GM18511 (cell line): ENCODE measurements at regions not wholly inside any gene's neighbourhood (a gene's known extent, or its start where the extent isn't known, plus 50 kb on each side); places are given as distances from the start of the nearest gene placed in this dataset.
A peak's percentile ranks its signal among the peaks of the same experiment; 100 is the strongest.

Experiments
- ATAC-seq: cut with Tn5 transposase; IDR thresholded peaks from one replicate; pipeline ENCODE4 v1.9.1; 2021; ENCODE audit warnings: mild to moderate bottlenecking, moderate library complexity; ENCODE audit not compliant: unreplicated experiment

DNA sequence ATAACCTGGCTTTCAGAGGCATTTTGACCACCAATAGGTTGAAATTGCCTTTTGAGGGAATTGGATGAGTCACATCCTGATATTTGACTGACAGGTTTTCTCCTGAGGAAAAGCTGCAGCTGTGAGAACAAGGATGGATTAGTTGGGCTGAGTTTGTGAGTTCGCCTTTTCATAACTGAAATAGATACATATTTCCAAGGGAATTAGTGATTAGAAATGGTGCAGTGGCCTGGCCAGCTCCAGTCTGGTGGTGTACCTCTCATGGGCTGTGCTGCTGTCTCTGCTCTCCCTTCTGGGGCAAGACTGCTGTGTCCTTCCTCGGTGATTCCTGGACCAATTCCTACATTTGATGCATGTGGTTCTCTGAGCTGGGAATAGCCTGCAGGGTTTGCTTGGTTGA, 341.3 kb downstream of the TSN start:
- no peak for ATAC-seq

DNA sequence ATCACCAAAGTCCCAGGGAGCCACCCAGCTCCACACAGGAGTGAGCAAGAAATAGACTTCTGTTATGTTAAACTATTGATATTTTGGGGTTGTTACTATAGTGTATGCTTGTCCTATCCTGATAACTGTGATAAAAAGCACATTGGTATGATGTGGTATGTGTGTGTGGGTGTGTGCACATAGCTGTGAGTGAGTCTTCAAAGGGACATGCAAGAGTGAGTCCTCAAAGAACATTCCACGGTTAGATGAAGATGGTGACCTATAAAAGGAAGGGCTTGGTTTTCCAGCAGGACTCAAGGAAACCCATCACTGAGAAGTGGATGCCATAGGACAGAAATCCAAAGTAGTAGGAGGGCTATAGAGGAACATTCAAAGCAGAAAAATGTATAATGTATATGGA, 342.9 kb downstream of the TSN start:
- no peak for ATAC-seq

DNA sequence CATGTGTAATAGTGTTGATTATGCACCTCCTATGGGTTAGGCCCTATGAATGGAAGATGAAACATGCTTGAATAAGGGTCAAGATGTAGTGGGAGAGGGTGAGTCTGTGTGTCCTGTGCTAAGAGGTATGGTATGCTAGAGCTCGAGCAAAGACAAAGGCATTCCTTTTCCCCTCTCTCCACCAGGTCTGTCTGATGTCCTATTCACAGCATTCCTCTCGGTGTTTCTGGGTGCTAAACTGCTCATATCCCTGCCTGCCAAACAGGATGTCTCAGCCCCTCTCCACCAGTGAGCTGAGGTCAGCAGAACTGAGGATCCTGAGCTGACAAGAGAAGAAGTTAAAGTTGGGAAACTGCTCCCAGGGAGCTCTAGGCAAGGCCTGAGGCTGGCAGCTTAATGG, 344.9 kb downstream of the TSN start:
- no peak for ATAC-seq

GRCh38 chr2:122100756-122101155, 345.3 kb downstream of the TSN start:
- no peak for ATAC-seq

GRCh38 chr2:122101319-122101718, 345.9 kb downstream of the TSN start:
- ATAC-seq: no peak

- no peak for ATAC-seq
These were observed 349.9 kb downstream of the TSN start for GRCh38 chr2:122105171-122105876.

- no peak for ATAC-seq
These were observed 350.4 kb downstream of the TSN start for GRCh38 chr2:122105877-122106206.

DNA sequence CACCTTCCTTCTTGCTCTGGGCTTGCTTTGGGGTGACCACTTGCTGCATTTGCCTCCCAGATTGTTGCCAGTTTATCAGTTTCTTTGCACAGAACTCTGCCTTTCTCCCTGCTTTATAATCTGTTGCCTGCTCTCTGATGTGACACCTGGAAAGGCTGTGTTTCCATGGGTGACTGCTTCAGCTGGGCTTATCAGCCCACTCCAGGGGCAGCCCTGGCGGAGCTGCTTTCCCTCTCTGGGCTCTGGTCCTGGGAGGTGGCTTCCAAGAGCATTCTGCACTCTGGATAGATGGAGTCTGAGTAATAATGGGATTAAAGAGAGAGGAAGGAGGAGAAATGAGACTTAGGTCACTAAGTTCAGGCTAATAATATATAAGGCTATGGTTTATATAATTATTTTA, 352.7 kb downstream of the TSN start:
- ATAC-seq: no peak

GRCh38 chr2:122112216-122113005, 357.0 kb downstream of the TSN start:
- no peak for ATAC-seq

- ATAC-seq: no peak
These were observed 359.0 kb downstream of the TSN start for GRCh38 chr2:122114421-122114820.

DNA sequence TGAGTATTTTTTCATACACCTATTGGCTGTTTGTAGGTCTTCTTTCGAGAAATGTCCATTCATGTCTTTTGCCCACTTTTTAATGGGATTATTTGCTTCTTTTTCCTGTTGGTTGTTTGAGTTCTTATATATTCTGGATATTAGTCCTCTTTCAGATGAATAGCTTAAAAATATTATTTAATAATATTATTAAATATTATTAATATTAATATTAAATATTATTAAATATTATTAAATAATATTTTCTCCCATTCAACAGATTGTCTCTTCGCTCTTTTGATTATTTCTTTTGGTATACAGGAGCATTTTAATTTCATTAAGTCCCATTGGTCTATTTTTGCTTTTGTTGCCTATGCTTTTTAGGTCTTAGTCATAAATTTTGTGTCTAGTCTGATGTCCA, 361.9 kb downstream of the TSN start:
- ATAC-seq: no peak

DNA sequence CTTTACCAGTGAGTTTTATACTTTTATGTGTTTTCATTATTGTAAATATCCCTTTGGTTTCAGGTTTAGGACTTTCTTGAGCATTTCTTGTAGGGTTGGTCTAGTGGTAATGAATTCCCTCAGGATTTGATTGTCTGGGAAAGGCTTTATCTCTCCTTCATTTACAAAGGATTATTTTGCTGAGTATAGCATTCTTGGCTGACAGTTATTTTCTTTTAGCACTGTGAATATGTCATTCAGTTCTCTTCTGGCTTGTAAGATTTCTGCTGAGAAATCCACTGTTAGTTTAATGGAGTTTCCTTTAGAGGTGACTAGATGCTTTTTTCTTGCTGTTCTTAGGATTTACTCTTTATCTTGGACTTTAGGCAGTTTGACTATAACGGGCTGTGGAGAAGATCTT, 373.9 kb downstream of the TSN start:
- ATAC-seq: no peak

- no peak for ATAC-seq
These were observed 376.8 kb downstream of the TSN start for GRCh38 chr2:122132147-122132691.

DNA sequence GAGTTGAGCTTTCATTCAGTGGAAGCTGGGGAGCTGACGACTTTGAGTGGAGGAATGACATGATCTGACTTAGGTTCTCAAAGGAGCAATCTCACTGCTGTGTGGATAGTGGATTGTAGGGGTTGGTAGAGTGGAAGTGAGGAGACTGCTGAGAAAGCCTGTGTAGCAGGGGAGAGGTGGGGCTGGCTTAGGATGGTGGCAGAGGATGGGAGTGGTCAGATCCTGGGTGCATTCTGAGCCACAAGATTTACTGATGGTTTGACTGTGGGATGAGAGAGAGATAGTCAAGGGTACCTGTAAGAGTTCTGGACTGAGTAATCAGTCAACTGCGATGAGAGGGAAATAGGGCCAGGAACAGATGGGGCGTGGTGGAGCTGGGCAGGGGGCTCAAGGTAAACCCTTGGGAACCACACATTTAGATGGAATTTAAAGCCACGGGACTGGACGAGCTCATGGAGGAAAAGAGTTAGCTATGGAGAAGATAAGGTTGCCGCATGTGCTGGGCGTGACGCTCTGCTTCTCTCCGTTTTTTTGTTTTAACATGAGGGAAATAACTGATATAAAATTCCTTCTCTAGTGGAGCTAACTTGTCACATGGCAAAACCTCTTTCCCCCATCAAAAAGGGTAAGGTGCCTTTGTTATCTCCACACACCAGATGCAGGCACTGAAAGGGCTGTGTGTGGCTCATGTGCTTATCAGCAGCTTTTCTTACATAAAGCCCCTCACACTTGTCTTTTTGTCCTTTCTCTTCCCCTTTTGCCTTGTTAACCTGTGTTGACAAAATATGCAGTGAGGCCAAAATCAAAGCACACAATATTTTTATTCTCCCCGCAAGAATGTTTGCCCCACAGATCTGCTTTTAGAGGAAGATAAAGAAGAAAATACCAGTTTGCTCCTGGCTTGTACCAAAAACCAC, 379.8 kb downstream of the TSN start:
- ATAC-seq: no peak

DNA sequence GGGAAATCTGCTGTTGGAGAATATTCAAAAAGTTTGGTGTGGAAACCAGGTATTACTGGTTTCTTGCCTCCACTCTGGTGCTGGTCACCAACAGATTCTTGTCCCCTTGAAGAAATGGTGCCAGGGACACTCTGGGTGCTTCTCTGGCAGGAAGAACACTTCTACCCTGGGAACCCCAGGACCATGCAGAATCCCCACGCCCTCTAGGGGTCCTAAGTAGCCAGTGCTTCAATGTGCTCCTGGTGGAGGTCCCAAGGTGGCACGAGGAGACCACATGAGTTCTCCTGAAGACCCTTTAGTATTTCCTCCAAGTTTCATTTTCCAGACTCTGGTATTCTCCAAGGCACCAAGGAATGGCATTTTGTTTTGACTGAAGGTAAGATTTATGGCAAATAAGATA, 380.6 kb downstream of the TSN start:
- ATAC-seq: peak; percentile 73

- ATAC-seq: no peak
These were observed 383.1 kb downstream of the TSN start for GRCh38 chr2:122138561-122138960.

DNA sequence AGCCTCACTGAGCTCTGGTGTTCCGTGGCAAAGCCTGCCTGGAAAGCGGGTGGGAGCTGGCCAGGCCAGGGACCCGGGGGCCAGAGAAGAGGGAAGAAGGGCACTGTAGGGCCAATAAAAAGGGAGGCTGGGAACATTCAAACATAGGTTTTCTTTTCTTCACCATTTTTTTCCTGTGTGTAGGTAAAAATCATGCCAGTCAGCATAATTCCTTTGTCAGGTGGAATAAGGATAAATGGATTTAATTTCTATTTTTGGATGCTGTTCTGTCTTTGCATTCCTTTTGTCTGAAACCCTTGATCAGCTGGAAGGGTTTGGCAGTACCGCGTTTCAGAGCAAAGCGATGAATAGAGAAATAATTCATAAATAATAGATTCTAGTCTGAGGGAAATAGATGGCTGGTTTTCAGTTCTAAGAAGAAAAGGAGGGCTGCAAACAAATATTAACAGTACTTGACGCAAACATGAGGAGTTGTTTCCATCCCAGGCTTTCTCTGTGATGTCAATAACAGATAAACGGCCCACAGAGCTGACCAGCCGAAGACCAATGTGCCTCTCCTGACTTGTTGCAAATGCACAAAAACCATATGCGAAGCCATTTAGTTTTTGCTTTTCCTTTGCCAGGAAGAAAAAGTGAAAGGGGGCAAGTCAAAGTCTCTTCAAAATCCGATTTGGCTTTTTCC, 384.4 kb downstream of the TSN start:
- no peak for ATAC-seq

DNA sequence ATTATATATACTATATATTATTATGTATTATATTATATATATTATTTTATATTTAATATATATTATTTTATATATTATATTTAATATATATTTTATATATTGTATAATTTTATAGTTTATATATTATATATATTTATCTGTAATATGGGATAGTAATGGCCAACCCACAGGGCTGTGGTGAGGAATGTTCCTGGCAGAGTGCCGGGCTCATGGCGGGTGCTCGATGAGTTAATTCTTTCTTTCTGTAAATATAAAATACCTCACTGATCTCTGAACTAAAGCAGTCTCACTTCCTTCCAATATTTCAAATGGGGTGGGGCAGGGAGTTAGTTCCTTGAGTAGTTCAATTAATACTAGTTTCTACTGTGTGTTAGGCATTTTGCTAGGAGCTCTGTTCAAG, 389.4 kb downstream of the TSN start:
- ATAC-seq: no peak

DNA sequence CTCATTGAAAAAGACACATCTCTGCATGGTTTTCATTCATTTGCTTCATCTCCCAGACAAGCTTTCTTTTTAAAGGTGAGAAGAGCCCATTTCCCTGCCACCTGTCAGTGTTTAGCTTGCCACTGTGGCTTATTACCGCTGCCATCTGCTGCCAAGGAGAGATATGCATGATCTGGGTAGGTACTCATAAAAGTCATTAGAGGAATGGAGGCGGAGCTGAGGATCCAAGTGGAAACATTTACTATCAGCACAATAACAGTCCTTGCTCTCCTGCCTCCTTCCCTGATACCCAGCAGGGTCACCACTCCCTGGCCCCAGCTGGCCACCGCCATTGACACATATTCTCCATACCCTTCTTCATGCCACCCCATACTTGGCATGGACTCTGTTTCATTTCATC, 390.4 kb downstream of the TSN start:
- no peak for ATAC-seq

DNA sequence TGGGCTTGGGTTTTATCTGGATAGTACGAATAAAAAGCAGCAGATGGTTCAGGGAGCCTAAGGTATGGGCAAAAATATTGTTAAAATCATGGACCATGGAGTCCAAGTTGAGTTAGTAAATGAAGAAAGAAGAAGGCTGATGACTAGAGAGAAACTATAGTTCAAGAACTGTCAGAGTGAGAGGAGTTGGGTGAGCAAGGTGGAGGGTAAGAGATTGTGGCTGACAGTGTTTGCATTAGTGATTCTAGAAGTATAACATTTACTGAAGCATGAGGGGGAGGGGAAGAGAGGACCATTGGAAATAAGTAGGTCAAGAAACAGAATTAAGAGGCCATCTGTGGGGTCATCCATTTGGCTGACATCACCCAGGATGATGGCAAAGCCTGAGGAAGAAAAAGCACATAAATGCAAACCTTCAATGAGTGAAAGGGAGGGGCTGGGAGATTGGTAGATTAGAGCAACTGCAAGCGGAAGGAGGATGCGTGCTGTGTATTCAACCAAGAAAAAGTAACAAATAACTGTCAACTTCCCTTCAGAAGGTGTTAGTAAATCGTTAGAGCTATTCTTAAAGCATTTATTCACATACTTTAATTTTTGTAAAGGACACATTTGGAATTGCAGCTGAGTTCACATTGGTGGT, 392.8 kb downstream of the TSN start:
- no peak for ATAC-seq
